K562 (cell line): ENCODE measurements at regions not wholly inside any gene's neighbourhood (a gene's known extent, or its start where the extent isn't known, plus 50 kb on each side); places are given as distances from the start of the nearest gene placed in this dataset.

ENCODE experiments used
- ATAC-seq: fragments of 200-7000 bp; cut with Tn5 transposase; 3 replicates; pipeline ENCODE4 v1.9.1; 2020; ENCODE audit warnings: moderate library complexity
- BruUV-seq: library from RNA; stranded (reverse); fragments of 400-500 nt; replicated peaks from 2 replicates; lab custom pipeline; 2021; lab: Mats Ljungman, UMichigan
- CTCF ChIA-PET: fragments of 300-600 bp; formaldehyde crosslinking; extraction: SDS; loops from one replicate; lab custom pipeline; 2021; ENCODE audit warnings: low intra/inter-chr PET ratio; lab: Yijun Ruan, JAX
- POLR2A ChIA-PET: fragments of 300-600, 350-650 bp; sonication (Branson Sonifier 250); formaldehyde crosslinking; extraction: SDS; loops from one replicate; lab custom pipeline; 2021; ENCODE audit warnings: antibody characterized with exemption, inconsistent platforms; lab: Yijun Ruan, JAX
- DNase-seq, 4 experiments: peaks; one replicate each; pipeline versions ENCODE4 v3.0.0 to v3.0.0-alpha.2; 2011 to 2018; ENCODE audit warnings: low spot score in 3 of 4, mixed read lengths in 3 of 4; ENCODE audit errors: extremely low read depth in 1 of 4
- FAIRE-seq: peaks from 2 replicates; lab custom pipeline; 2011; peaks lifted over from hg19 to GRCh38; lab: Jason Lieb, UNC
- H2AFZ ChIP-seq: 2 replicates; pipeline ENCODE4 v1.6.0; 2011; ENCODE audit warnings: low read depth, low read length, control low read depth, inconsistent platforms
- H3K27ac ChIP-seq: fragments of 200-600 bp; 3 replicates; pipeline ENCODE4 v1.8.0; 2011; ENCODE audit warnings: low read depth, mild to moderate bottlenecking, control low read depth, inconsistent platforms, low read length, moderate library complexity, mixed read lengths; ENCODE audit errors: extremely low read depth
- H3K27me3 ChIP-seq, 2 experiments: fragments of 300-600 bp in 1 of 2; 2 replicates in 1 of 2; 3 replicates in 1 of 2; pipeline versions ENCODE4 v1.6.0 to v1.8.0; 2011; ENCODE audit warnings: inconsistent platforms in 2 of 2, low read length in 2 of 2, mild to moderate bottlenecking in 1 of 2, mixed read lengths in 1 of 2, moderate library complexity in 1 of 2; ENCODE audit not compliant: control insufficient read depth in 2 of 2, insufficient read depth in 2 of 2
- H3K36me3 ChIP-seq: fragments of 300-600 bp; 3 replicates; pipeline ENCODE4 v1.8.0; 2011; ENCODE audit warnings: mild to moderate bottlenecking, low read length, inconsistent platforms; ENCODE audit not compliant: control insufficient read depth, insufficient read depth
- H3K4me1 ChIP-seq, 2 experiments: fragments of 200-600 bp in 1 of 2; replicated peaks in 1 of 2; 2 replicates in 1 of 2; 3 replicates in 1 of 2; pipeline versions ENCODE4 v1.5.1 to v1.8.0; 2011; ENCODE audit warnings: inconsistent platforms in 2 of 2, low read length in 2 of 2, mild to moderate bottlenecking in 1 of 2, mixed read lengths in 1 of 2, moderate library complexity in 1 of 2; ENCODE audit not compliant: control insufficient read depth in 2 of 2, insufficient read depth in 2 of 2
- H3K4me2 ChIP-seq: 2 replicates; pipeline ENCODE4 v1.6.1; 2011; ENCODE audit warnings: low read length, control low read depth, inconsistent platforms, mixed read lengths; ENCODE audit not compliant: insufficient read depth
- H3K4me3 ChIP-seq: fragments of 200-600 bp; sonication (generic), shearing (Covaris generic); 2 replicates; pipeline ENCODE4 v1.5.1; 2016; ENCODE audit warnings: control low read depth, inconsistent platforms
- H3K79me2 ChIP-seq: fragments of 200-600 bp; 3 replicates; pipeline ENCODE4 v1.8.0; 2011; ENCODE audit warnings: low read length, inconsistent platforms; ENCODE audit not compliant: control insufficient read depth, insufficient read depth
- H3K9ac ChIP-seq, 2 experiments: 2 replicates each; pipeline versions ENCODE4 v1.6.0 to v1.6.1; 2011; ENCODE audit warnings: low read depth in 2 of 2, low read length in 2 of 2, control low read depth in 1 of 2, inconsistent platforms in 1 of 2, mild to moderate bottlenecking in 1 of 2, mixed read lengths in 1 of 2; ENCODE audit not compliant: insufficient read depth in 1 of 2
- H3K9me1 ChIP-seq: one replicate; pipeline ENCODE4 v1.6.0; 2011; ENCODE audit warnings: inconsistent platforms, mild to moderate bottlenecking, low read length, moderate library complexity; ENCODE audit not compliant: control insufficient read depth, insufficient read depth
- H3K9me3 ChIP-seq: replicated peaks from 2 replicates; pipeline ENCODE4 v1.5.1; 2011; ENCODE audit warnings: low read depth, low read length, inconsistent platforms; ENCODE audit not compliant: control insufficient read depth, insufficient read depth
- H4K20me1 ChIP-seq: replicated peaks from 2 replicates; pipeline ENCODE4 v1.6.1; 2011; ENCODE audit warnings: low read length, inconsistent platforms, mixed read lengths; ENCODE audit not compliant: control insufficient read depth, insufficient read depth
- ASH1L ChIP-seq: fragments of 450-650 bp; IDR thresholded peaks from 2 replicates; pipeline ENCODE4 v1.6.1; 2018; ENCODE audit warnings: borderline replicate concordance, mild to moderate bottlenecking, low read depth; ENCODE audit not compliant: partially characterized antibody
- FOXK2 ChIP-seq, 2 experiments: fragments of 450-650 bp; IDR thresholded peaks in 1 of 2; conservative IDR thresholded peaks in 1 of 2; 2 replicates each; pipeline ENCODE4 v1.6.1; 2016; ENCODE audit warnings: low read depth in 2 of 2, mild to moderate bottlenecking in 1 of 2
- GABPA ChIP-seq: fragments of 200-800 bp; sonication (Bioruptor generic); conservative IDR thresholded peaks from 2 replicates; pipeline ENCODE4 v1.6.1; 2016; ENCODE audit warnings: low read depth, missing genetic modification characterization, missing compliant biosample characterization
- HDAC8 ChIP-seq: fragments of 450-650 bp; IDR thresholded peaks from 2 replicates; pipeline ENCODE4 v1.6.1; 2016; ENCODE audit warnings: mild to moderate bottlenecking, missing genetic modification characterization, moderate library complexity, missing compliant biosample characterization
- KDM4B ChIP-seq, 2 experiments: fragments of 450-650 bp in 1 of 2; sonication (generic) in 1 of 2; IDR thresholded peaks; 2 replicates each; pipeline ENCODE4 v1.6.1; 2016 to 2017; ENCODE audit warnings: borderline replicate concordance in 2 of 2, antibody characterized with exemption in 1 of 2, low read depth in 1 of 2, mild to moderate bottlenecking in 1 of 2
- MCM7 ChIP-seq, 2 experiments: fragments of 450-650 bp; IDR thresholded peaks; 2 replicates each; pipeline ENCODE4 v1.6.1; 2016 to 2018
- PRPF4 ChIP-seq: fragments of 200-400 bp; formaldehyde crosslinking; IDR thresholded peaks from one replicate; pipeline ENCODE4 v1.6.1; 2017; ENCODE audit warnings: low read length, low read depth, mild to moderate bottlenecking; ENCODE audit not compliant: insufficient read depth, poor library complexity, severe bottlenecking
- RBFOX2 ChIP-seq: fragments of 200-400 bp; formaldehyde crosslinking; IDR thresholded peaks from 2 replicates; pipeline ENCODE4 v1.6.1; 2017; ENCODE audit warnings: low read depth, mild to moderate bottlenecking, low read length, moderate library complexity
- SRF ChIP-seq, 2 experiments: fragments of 250-450, 450-650 bp in 1 of 2; sonication (Bioruptor Pico) in 1 of 2; sonication (generic) in 1 of 2; formaldehyde crosslinking; IDR thresholded peaks; 2 replicates each; pipeline versions ENCODE4 v1.5.0 to v1.5.1; 2020 to 2022; ENCODE audit warnings: mild to moderate bottlenecking in 1 of 2, missing genetic modification reagents in 1 of 2
- TBL1XR1 ChIP-seq, 2 experiments: IDR thresholded peaks; 2 replicates each; pipeline ENCODE4 v1.6.1; 2012; ENCODE audit warnings: improper control_type of control experiment in 2 of 2, low read length in 2 of 2, mild to moderate bottlenecking in 1 of 2
- TGIF2 ChIP-seq: sonication (generic); formaldehyde crosslinking; IDR thresholded peaks from 2 replicates; pipeline ENCODE4 v1.8.1; 2022; ENCODE audit warnings: mild to moderate bottlenecking, missing genetic modification reagents, moderate library complexity
- WHSC1 ChIP-seq: IDR thresholded peaks from one replicate; pipeline ENCODE4 v1.6.1; 2012; ENCODE audit warnings: low read length, control low read depth, inconsistent platforms
- ZBTB5 ChIP-seq: fragments of 450-650 bp; IDR thresholded peaks from 2 replicates; pipeline ENCODE4 v1.6.1; 2017; ENCODE audit warnings: antibody characterized with exemption
- ZKSCAN1 ChIP-seq: fragments of 150-350 bp; IDR thresholded peaks from 2 replicates; pipeline ENCODE4 v1.6.1; 2016; ENCODE audit warnings: low read depth, low read length
- ZNF121 ChIP-seq: sonication (generic); formaldehyde crosslinking; conservative IDR thresholded peaks from 2 replicates; pipeline ENCODE4 v1.8.0; 2022; ENCODE audit warnings: missing genetic modification reagents
- ZNF41 ChIP-seq: fragments of 250-450 bp; sonication (Bioruptor Pico); conservative IDR thresholded peaks from 2 replicates; pipeline ENCODE4 v1.4.0; 2020; ENCODE audit warnings: mild to moderate bottlenecking
- ZZZ3 ChIP-seq: fragments of 450-650 bp; IDR thresholded peaks from 2 replicates; pipeline ENCODE4 v1.6.1; 2016; ENCODE audit warnings: antibody characterized with exemption, mild to moderate bottlenecking, moderate library complexity
- WGBS: fragments of 100-300 bp; shearing (Covaris generic); methylation state at CpG from one replicate; pipeline ENCODE4 v1.1.6; 2016; ENCODE audit warnings: low coverage, mixed read lengths; ENCODE audit not compliant: insufficient coverage; ENCODE audit errors: missing lambda C conversion rate; 5-methylcytosine and 5-hydroxymethylcytosine counted together
- in situ Hi-C: fragments of 300-500 bp; cut with MboI; formaldehyde crosslinking; loops from 4 replicates; pipeline ENCODE4 v1.15.0; 2018; ENCODE audit warnings: inconsistent platforms, mixed read lengths
- intact Hi-C: fragments of 100-400 bp; cut with micrococcal nuclease; formaldehyde crosslinking; loops from 2 replicates; pipeline ENCODE4 v1.14.2; 2022
- TF ChIP-seq, protein P1 (sequence below): fragments of 450-650 bp; IDR thresholded peaks from 2 replicates; pipeline ENCODE4 v1.6.1; 2018; ENCODE audit warnings: mild to moderate bottlenecking, low read depth; ENCODE audit not compliant: partially characterized antibody
- TF ChIP-seq, protein P2 (sequence below): fragments of 250-450 bp; sonication (Bioruptor Pico); IDR thresholded peaks from 2 replicates; pipeline ENCODE4 v1.8.0; 2021; ENCODE audit warnings: moderate library complexity, mild to moderate bottlenecking, inconsistent platforms
- TF ChIP-seq, protein P3 (sequence below): fragments of 450-650 bp; IDR thresholded peaks from 2 replicates; pipeline ENCODE4 v1.6.1; 2016; ENCODE audit warnings: low read depth, mild to moderate bottlenecking, moderate library complexity

DNA sequence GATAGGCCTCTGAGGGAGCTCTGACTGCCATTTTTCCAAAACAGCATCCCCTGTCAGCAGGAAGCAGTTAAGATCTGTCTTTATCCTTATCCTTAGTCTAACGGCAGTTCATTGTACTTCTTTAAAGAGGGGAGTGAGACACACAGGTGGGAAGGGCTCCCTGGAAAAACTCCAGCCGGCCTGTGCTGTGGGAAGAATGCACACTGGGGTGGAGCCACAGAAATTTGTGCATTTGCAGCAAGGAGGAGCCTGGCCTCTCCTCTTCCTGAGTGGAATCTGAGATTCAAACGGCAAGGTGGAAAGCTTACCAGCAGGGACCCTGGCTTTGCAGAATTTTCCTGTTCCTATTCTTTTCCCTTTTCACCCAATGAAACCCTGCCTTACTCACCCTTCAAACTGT lies 1209.4 kb downstream of the ROBO2 start:
- no peaks in the 10 kb centered on the region for H3K9me3 ChIP-seq
- ATAC-seq (no peak), DNase-seq (no peak), FAIRE-seq (no peak)
- no peak overlapping the region for H3K27ac ChIP-seq
- H3K4me3 ChIP-seq: no peak overlapping the region
- no peak overlapping the region for H2AFZ ChIP-seq
- intact Hi-C loops (no loop called here), in situ Hi-C loops (no loop called here)
- H3K79me2 ChIP-seq: no peaks in the 10 kb centered on the region
- 0% methylated on average over 2 of the region's 3 CpGs for WGBS
- no peaks in the 10 kb centered on the region for H3K9me1 ChIP-seq
- no peaks in the 10 kb centered on the region for H3K36me3 ChIP-seq
- POLR2A ChIA-PET: no interaction called here
- H3K4me2 ChIP-seq: no peak overlapping the region
- no peaks in the 10 kb centered on the region for H3K4me1 ChIP-seq
- CTCF ChIA-PET: no interaction called here
- no peaks in the 10 kb centered on the region for H4K20me1 ChIP-seq
- no peak overlapping the region for H3K9ac ChIP-seq
- H3K27me3 ChIP-seq: no peaks in the 10 kb centered on the region
- no TSS peak for BruUV-seq
- TF ChIP-seq ZKSCAN1: no peak
- no peak for TF ChIP-seq RBFOX2
- no peak for TF ChIP-seq ZBTB5
- TF ChIP-seq ASH1L: no peak
- TF ChIP-seq, protein P1, sequence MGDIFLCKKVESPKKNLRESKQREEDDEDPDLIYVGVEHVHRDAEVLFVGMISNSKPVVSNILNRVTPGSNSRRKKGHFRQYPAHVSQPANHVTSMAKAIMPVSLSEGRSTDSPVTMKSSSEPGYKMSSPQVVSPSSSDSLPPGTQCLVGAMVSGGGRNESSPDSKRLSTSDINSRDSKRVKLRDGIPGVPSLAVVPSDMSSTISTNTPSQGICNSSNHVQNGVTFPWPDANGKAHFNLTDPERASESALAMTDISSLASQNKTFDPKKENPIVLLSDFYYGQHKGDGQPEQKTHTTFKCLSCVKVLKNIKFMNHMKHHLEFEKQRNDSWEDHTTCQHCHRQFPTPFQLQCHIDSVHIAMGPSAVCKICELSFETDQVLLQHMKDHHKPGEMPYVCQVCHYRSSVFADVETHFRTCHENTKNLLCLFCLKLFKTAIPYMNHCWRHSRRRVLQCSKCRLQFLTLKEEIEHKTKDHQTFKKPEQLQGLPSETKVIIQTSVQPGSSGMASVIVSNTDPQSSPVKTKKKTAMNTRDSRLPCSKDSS: no peak
- TF ChIP-seq GABPA (tag): no peak
- TF ChIP-seq, protein P2, sequence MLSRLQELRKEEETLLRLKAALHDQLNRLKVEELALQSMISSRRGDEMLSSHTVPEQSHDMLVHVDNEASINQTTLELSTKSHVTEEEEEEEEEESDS (CRISPR knock-in tag): no peak
- no peak for TF ChIP-seq WHSC1
- no peak for TF ChIP-seq MCM7 (IDR thresholded peaks at IDR 0.05)
- no peak for TF ChIP-seq ZNF41 (CRISPR knock-in tag)
- no peak for TF ChIP-seq FOXK2 (conservative IDR thresholded peaks at IDR 0.05 in 1 of 2, IDR thresholded peaks at IDR 0.05 in 1 of 2; ENCODE audit: low read depth in 2 of 2)
- TF ChIP-seq TGIF2: no peak
- TF ChIP-seq TBL1XR1 (IDR thresholded peaks at IDR 0.05; ENCODE audit: low read length in 2 of 2): no peak
- no peak for TF ChIP-seq ZZZ3
- TF ChIP-seq, protein P3, sequence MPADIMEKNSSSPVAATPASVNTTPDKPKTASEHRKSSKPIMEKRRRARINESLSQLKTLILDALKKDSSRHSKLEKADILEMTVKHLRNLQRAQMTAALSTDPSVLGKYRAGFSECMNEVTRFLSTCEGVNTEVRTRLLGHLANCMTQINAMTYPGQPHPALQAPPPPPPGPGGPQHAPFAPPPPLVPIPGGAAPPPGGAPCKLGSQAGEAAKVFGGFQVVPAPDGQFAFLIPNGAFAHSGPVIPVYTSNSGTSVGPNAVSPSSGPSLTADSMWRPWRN: no peak
- no peak for TF ChIP-seq SRF (CRISPR knock-in tag; IDR thresholded peaks at IDR 0.05)
- no peak for TF ChIP-seq ZNF121
- no peak for TF ChIP-seq PRPF4
- no peak for TF ChIP-seq KDM4B (IDR thresholded peaks at IDR 0.05; ENCODE audit: borderline replicate concordance in 2 of 2, low read depth in 1 of 2)
- TF ChIP-seq HDAC8 (tag): no peak
